ENCODE measurements at regions not wholly inside any gene's neighbourhood (a gene's known extent, or its start where the extent isn't known, plus 50 kb on each side); places are given as distances from the start of the nearest gene placed in this dataset.
"Not testable (repeated sequence)": the region's sequence is repeated elsewhere in the genome, so short reads cannot be mapped to it uniquely, and the experiment has no call there.

DNA sequence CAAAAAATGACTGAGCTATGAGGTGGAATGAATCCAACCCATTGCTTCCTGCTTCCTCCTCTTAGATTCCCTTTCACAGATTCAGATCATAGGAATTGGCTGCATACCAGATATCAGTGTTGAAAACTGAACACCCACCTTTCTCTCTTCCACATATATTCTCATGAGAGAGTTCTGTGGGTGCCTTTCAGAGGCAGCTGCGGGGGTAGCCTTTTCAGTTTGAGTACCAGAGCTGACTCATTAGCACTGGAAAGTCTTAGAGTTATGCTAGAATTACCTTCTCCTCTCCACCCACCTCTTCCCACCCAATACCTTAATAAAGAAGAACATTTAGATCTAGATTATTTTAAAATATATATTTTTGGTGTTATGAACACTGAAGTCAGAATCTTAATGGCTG, 495.4 kb upstream of the SEL1L start:
- Mint-ChIP-seq H3K27me3 (ENCODE audit: insufficient read depth, unreplicated experiment) (no peaks in the 10 kb centered on the region), H3K27ac (ENCODE audit: unreplicated experiment) (no peak overlapping the region), H3K9me3 (ENCODE audit: unreplicated experiment) (peaks cover 21% of the 10 kb centered on the region), H3K36me3 (ENCODE audit: insufficient read depth, unreplicated experiment) (no peaks in the 10 kb centered on the region), H3K4me1 (ENCODE audit: low read depth, unreplicated experiment) (no peaks in the 10 kb centered on the region), H3K4me3 (ENCODE audit: unreplicated experiment) (no peak overlapping the region)
- no peaks in the 10 kb centered on the region for H3K27me3 ChIP-seq (replicated peaks; ENCODE audit: control insufficient read depth, insufficient read depth, low read length)
- ChIA-PET POLR2A (no interaction called here), CTCF (no interaction called here)
- TF ChIP-seq CTCF (IDR thresholded peaks at IDR 0.05; ENCODE audit: insufficient read depth in 1 of 2, low read depth in 1 of 2, low read length in 1 of 2, severe bottlenecking in 1 of 2, unreplicated experiment in 1 of 2), result no peak
- intact Hi-C loops (cut with micrococcal nuclease; ENCODE audit: unreplicated experiment), result no loop called here
- H3K36me3 ChIP-seq (ENCODE audit: control insufficient read depth, insufficient read depth, low read length), result no peaks in the 10 kb centered on the region
- H3K9me3 ChIP-seq, result no peaks in the 10 kb centered on the region
- no TSS peak for BruUV-seq (replicated peaks)
- H3K4me1 ChIP-seq, result no peaks in the 10 kb centered on the region
- DNase-seq, result no peak
- no peak overlapping the region for H3K4me3 ChIP-seq (ENCODE audit: low read depth, low read length)

- TF ChIP-seq CTCF (IDR thresholded peaks at IDR 0.05; ENCODE audit: insufficient read depth in 1 of 2, low read depth in 1 of 2, low read length in 1 of 2, severe bottlenecking in 1 of 2, unreplicated experiment in 1 of 2), result no peak
- H3K27me3 ChIP-seq (replicated peaks; ENCODE audit: control insufficient read depth, insufficient read depth, low read length), result no peaks in the 10 kb centered on the region
- no peak overlapping the region for H3K4me3 ChIP-seq (ENCODE audit: low read depth, low read length)
- Mint-ChIP-seq H3K36me3 (ENCODE audit: insufficient read depth, unreplicated experiment) (no peaks in the 10 kb centered on the region), H3K27me3 (ENCODE audit: insufficient read depth, unreplicated experiment) (peaks cover 2% of the 10 kb centered on the region), H3K4me1 (ENCODE audit: low read depth, unreplicated experiment) (no peaks in the 10 kb centered on the region), H3K4me3 (ENCODE audit: unreplicated experiment) (no peak overlapping the region), H3K27ac (ENCODE audit: unreplicated experiment) (no peak overlapping the region), H3K9me3 (ENCODE audit: unreplicated experiment) (no peaks in the 10 kb centered on the region)
- no peaks in the 10 kb centered on the region for H3K36me3 ChIP-seq (ENCODE audit: control insufficient read depth, insufficient read depth, low read length)
- intact Hi-C loops (cut with micrococcal nuclease; ENCODE audit: unreplicated experiment), result no loop called here
- H3K4me1 ChIP-seq, result no peaks in the 10 kb centered on the region
- POLR2A ChIA-PET, result no interaction called here
- DNase-seq, result no peak
- H3K9me3 ChIP-seq, result no peaks in the 10 kb centered on the region
- BruUV-seq (replicated peaks), result no TSS peak
- CTCF ChIA-PET, result no interaction called here
Observed at GRCh38 chr14:82035397-82035796, 501.7 kb upstream of the SEL1L start.

- H3K27me3 Mint-ChIP-seq (ENCODE audit: insufficient read depth, unreplicated experiment); H3K36me3 Mint-ChIP-seq (ENCODE audit: insufficient read depth, unreplicated experiment); intact Hi-C loops (cut with micrococcal nuclease; ENCODE audit: unreplicated experiment); H3K9me3 Mint-ChIP-seq (ENCODE audit: unreplicated experiment); BruUV-seq (replicated peaks); H3K36me3 ChIP-seq (ENCODE audit: control insufficient read depth, insufficient read depth, low read length); POLR2A ChIA-PET; H3K4me1 Mint-ChIP-seq (ENCODE audit: low read depth, unreplicated experiment); H3K4me3 Mint-ChIP-seq (ENCODE audit: unreplicated experiment); CTCF ChIA-PET; H3K9me3 ChIP-seq; H3K27me3 ChIP-seq (replicated peaks; ENCODE audit: control insufficient read depth, insufficient read depth, low read length); DNase-seq; H3K4me3 ChIP-seq (ENCODE audit: low read depth, low read length); H3K4me1 ChIP-seq; H3K27ac Mint-ChIP-seq (ENCODE audit: unreplicated experiment): not testable (repeated sequence)
Observed at GRCh38 chr14:82038066-82038465, 504.4 kb upstream of the SEL1L start.

- intact Hi-C loops (cut with micrococcal nuclease; ENCODE audit: unreplicated experiment), result no loop called here
- ChIA-PET CTCF (no interaction called here), POLR2A (no interaction called here)
- Histone ChIP-seq H3K9me3 (no peaks in the 10 kb centered on the region), H3K27me3 (replicated peaks; ENCODE audit: control insufficient read depth, insufficient read depth, low read length) (no peaks in the 10 kb centered on the region), H3K4me1 (no peaks in the 10 kb centered on the region), H3K4me3 (ENCODE audit: low read depth, low read length) (no peak overlapping the region), H3K36me3 (ENCODE audit: control insufficient read depth, insufficient read depth, low read length) (no peaks in the 10 kb centered on the region)
- no peak overlapping the region for H3K27ac Mint-ChIP-seq (ENCODE audit: unreplicated experiment)
- no peak overlapping the region for H3K4me3 Mint-ChIP-seq (ENCODE audit: unreplicated experiment)
- no peaks in the 10 kb centered on the region for H3K4me1 Mint-ChIP-seq (ENCODE audit: low read depth, unreplicated experiment)
- BruUV-seq (replicated peaks), result no TSS peak
- H3K27me3 Mint-ChIP-seq (ENCODE audit: insufficient read depth, unreplicated experiment), result peaks cover under 1% of the 10 kb centered on the region
- H3K36me3 Mint-ChIP-seq (ENCODE audit: insufficient read depth, unreplicated experiment), result no peaks in the 10 kb centered on the region
- no peak for TF ChIP-seq CTCF (IDR thresholded peaks at IDR 0.05; ENCODE audit: insufficient read depth in 1 of 2, low read depth in 1 of 2, low read length in 1 of 2, severe bottlenecking in 1 of 2, unreplicated experiment in 1 of 2)
- no peak for DNase-seq
- H3K9me3 Mint-ChIP-seq (ENCODE audit: unreplicated experiment), result no peaks in the 10 kb centered on the region
Observed at GRCh38 chr14:82045339-82045738, 511.7 kb upstream of the SEL1L start.

Measured in Caco-2 (cell line).